Endothelial cell of umbilical vein (primary cell): ENCODE measurements at regions not wholly inside any gene's neighbourhood (a gene's known extent, or its start where the extent isn't known, plus 50 kb on each side); places are given as distances from the start of the nearest gene placed in this dataset.

Source experiments
- BruUV-seq: library from RNA; stranded (reverse); fragments of 400-500 nt; replicated peaks from 2 replicates; lab custom pipeline; 2021; lab: Mats Ljungman, UMichigan
- CTCF ChIA-PET: fragments of 300-600, 350-600 bp; sonication (Branson Sonifier 250); formaldehyde crosslinking; loops from one replicate; lab custom pipeline; 2021; ENCODE audit warnings: antibody characterized with exemption, inconsistent platforms; lab: Charles Lee
- POLR2A ChIA-PET: fragments of 300-600, 350-600 bp; sonication (Branson Sonifier 250); formaldehyde crosslinking; loops from one replicate; lab custom pipeline; 2021; ENCODE audit warnings: antibody characterized with exemption, inconsistent platforms; lab: Charles Lee
- DNase-seq: peaks from one replicate; pipeline ENCODE4 v3.0.0-alpha.2; 2011; ENCODE audit warnings: low read depth, low spot score
- FAIRE-seq: peaks from 2 replicates; lab custom pipeline; 2011; peaks lifted over from hg19 to GRCh38; lab: Jason Lieb, UNC
- H2AFZ ChIP-seq: 2 replicates; pipeline ENCODE4 v1.6.0; 2012; ENCODE audit warnings: low read depth, low read length, control low read depth, inconsistent platforms
- H3K27ac ChIP-seq: 2 replicates; pipeline ENCODE4 v1.5.1; 2011; ENCODE audit warnings: low read depth, mild to moderate bottlenecking, control low read depth, low read length, moderate library complexity; ENCODE audit not compliant: insufficient read depth
- H3K27me3 ChIP-seq, 2 experiments: 2 replicates each; pipeline versions ENCODE4 v1.6.0 to v1.6.1; 2011; ENCODE audit warnings: low read length in 2 of 2, mixed read lengths in 1 of 2; ENCODE audit not compliant: control insufficient read depth in 2 of 2, insufficient read depth in 2 of 2
- H3K36me3 ChIP-seq, 2 experiments: 2 replicates in 1 of 2; 3 replicates in 1 of 2; pipeline ENCODE4 v1.5.1; 2011; ENCODE audit warnings: low read length in 2 of 2, mild to moderate bottlenecking in 1 of 2, moderate library complexity in 1 of 2; ENCODE audit not compliant: control insufficient read depth in 2 of 2, insufficient read depth in 2 of 2; ENCODE audit errors: extremely low read depth in 1 of 2
- H3K4me1 ChIP-seq: 3 replicates; pipeline ENCODE4 v1.5.1; 2011; ENCODE audit warnings: mild to moderate bottlenecking, low read length; ENCODE audit not compliant: control insufficient read depth, insufficient read depth; ENCODE audit errors: extremely low read depth
- H3K4me2 ChIP-seq: 2 replicates; pipeline ENCODE4 v1.6.1; 2011; ENCODE audit warnings: low read length, control low read depth, mixed read lengths; ENCODE audit not compliant: insufficient read depth
- H3K4me3 ChIP-seq, 3 experiments: fragments of 200-600 bp in 1 of 3; sonication (generic), shearing (Covaris generic) in 1 of 3; replicated peaks in 1 of 3; 2 replicates each; pipeline ENCODE4 v1.5.1; 2011 to 2016; ENCODE audit warnings: control low read depth in 3 of 3, low read length in 3 of 3, mild to moderate bottlenecking in 2 of 3, inconsistent platforms in 1 of 3, low read depth in 1 of 3, moderate library complexity in 1 of 3; ENCODE audit not compliant: insufficient read depth in 1 of 3
- H3K79me2 ChIP-seq: 2 replicates; pipeline ENCODE4 v1.6.0; 2012; ENCODE audit warnings: low read length, inconsistent platforms; ENCODE audit not compliant: control insufficient read depth, insufficient read depth
- H3K9ac ChIP-seq: replicated peaks from 2 replicates; pipeline ENCODE3; 2011; ENCODE audit warnings: low read length, control low read depth; ENCODE audit not compliant: insufficient read depth; ENCODE audit errors: extremely low read depth
- H3K9me1 ChIP-seq: replicated peaks from 3 replicates; pipeline ENCODE4 v1.6.0; 2011; ENCODE audit warnings: mild to moderate bottlenecking, low read length; ENCODE audit not compliant: control insufficient read depth, insufficient read depth; ENCODE audit errors: extremely low read depth
- H3K9me3 ChIP-seq: replicated peaks from 2 replicates; pipeline ENCODE4 v1.5.1; 2012; ENCODE audit warnings: low read length, inconsistent platforms; ENCODE audit not compliant: control insufficient read depth, insufficient read depth
- H4K20me1 ChIP-seq: replicated peaks from 2 replicates; pipeline ENCODE3; 2011; ENCODE audit warnings: mild to moderate bottlenecking, low read length; ENCODE audit not compliant: control insufficient read depth, insufficient read depth; ENCODE audit errors: extremely low read depth
- CTCF ChIP-seq, 2 donors: IDR thresholded peaks; 1 replicate in 1 of 2; 2 replicates in 1 of 2; pipeline ENCODE4 v1.5.1; 2011; ENCODE audit warnings: low read length in 2 of 2, mild to moderate bottlenecking in 2 of 2, moderate library complexity in 2 of 2, control low read depth in 1 of 2, inconsistent platforms in 1 of 2, low read depth in 1 of 2; ENCODE audit not compliant: insufficient read depth in 1 of 2; ENCODE audit errors: extremely low read depth in 1 of 2
- MAX ChIP-seq: IDR thresholded peaks from 2 replicates; pipeline ENCODE4 v1.6.1; 2011; ENCODE audit not compliant: insufficient read depth, insufficient read length
- dilution Hi-C: fragments of 300-500 bp; cut with MboI; formaldehyde crosslinking; loops from one replicate; pipeline ENCODE4 v1.15.0; 2019; ENCODE audit warnings: low sequenced_read_pairs; ENCODE audit not compliant: extremely low pct_ligation_motif_present
- intact Hi-C: fragments of 100-400 bp; cut with micrococcal nuclease; formaldehyde crosslinking; loops from one replicate; pipeline ENCODE4 v1.10.0; 2022

- FAIRE-seq = no peak
Measured at GRCh38 chr6:2557181-2557720, 193.5 kb downstream of the MYLK4 start.

More at GRCh38 chr6:2557181-2557720, 193.5 kb downstream of the MYLK4 start:
- POLR2A ChIA-PET = no interaction called here
- dilution Hi-C loops = no loop called here
- Histone ChIP-seq H3K9me1 (no peaks in the 10 kb centered on the region), H3K9ac (no peak overlapping the region), H4K20me1 (no peaks in the 10 kb centered on the region), H3K4me1 (peaks cover 4% of the 10 kb centered on the region), H2AFZ (no peak overlapping the region), H3K36me3 (no peaks in the 10 kb centered on the region), H3K27me3 (no peaks in the 10 kb centered on the region), H3K79me2 (no peaks in the 10 kb centered on the region), H3K4me3 (no peak overlapping the region), H3K4me2 (no peak overlapping the region), H3K27ac (no peak overlapping the region), H3K9me3 (no peaks in the 10 kb centered on the region)
- CTCF ChIA-PET = no interaction called here
- no peak for DNase-seq
- BruUV-seq = no TSS peak
- intact Hi-C loops = no loop called here
- TF ChIP-seq CTCF (IDR thresholded peaks at IDR 0.05; ENCODE audit: extremely low read depth in 1 of 2, insufficient read depth in 1 of 2, low read depth in 1 of 2, low read length in 2 of 2) = no peak
- peak; percentile 44 for TF ChIP-seq MAX
